ENCODE measurements at regions not wholly inside any gene's neighbourhood (a gene's known extent, or its start where the extent isn't known, plus 50 kb on each side); places are given as distances from the start of the nearest gene placed in this dataset.

GRCh38 chr10:53646525-53646924 lies 873.9 kb upstream of the MBL2 start:
- H3K4me1 ChIP-seq = no peaks in the 10 kb centered on the region
- no peak overlapping the region for H3K4me3 ChIP-seq
- ATAC-seq (no peak), DNase-seq (no peak)
- intact Hi-C loops (cut with DNase I; ENCODE audit: low total_unique reads) = no loop called here
- H3K27me3 ChIP-seq = no peaks in the 10 kb centered on the region
- no peaks in the 10 kb centered on the region for H3K9me3 ChIP-seq
- H3K36me3 ChIP-seq = no peaks in the 10 kb centered on the region
- H3K27ac ChIP-seq = no peak overlapping the region
- in situ Hi-C loops (cut with MboI; ENCODE audit: low sequenced_read_pairs in 4 of 4) = no loop called here
- TF ChIP-seq CTCF (IDR thresholded peaks at IDR 0.05 in 4 of 5, conservative IDR thresholded peaks at IDR 0.05 in 1 of 5) (no peak), POLR2A (IDR thresholded peaks at IDR 0.05) (no peak)

GRCh38 chr10:53645951-53646350 lies 873.4 kb upstream of the MBL2 start:
- no peak overlapping the region for H3K27ac ChIP-seq
- TF ChIP-seq POLR2A (IDR thresholded peaks at IDR 0.05) = no peak
- no peak for TF ChIP-seq CTCF (IDR thresholded peaks at IDR 0.05 in 4 of 5, conservative IDR thresholded peaks at IDR 0.05 in 1 of 5)
- intact Hi-C loops (cut with DNase I; ENCODE audit: low total_unique reads) (no loop called here), in situ Hi-C loops (cut with MboI; ENCODE audit: low sequenced_read_pairs in 4 of 4) (no loop called here)
- H3K27me3 ChIP-seq = no peaks in the 10 kb centered on the region
- H3K4me3 ChIP-seq = no peak overlapping the region
- ATAC-seq (no peak), DNase-seq (no peak)
- no peaks in the 10 kb centered on the region for H3K9me3 ChIP-seq
- H3K36me3 ChIP-seq = no peaks in the 10 kb centered on the region
- no peaks in the 10 kb centered on the region for H3K4me1 ChIP-seq

- no peak overlapping the region for H3K4me3 ChIP-seq
- DNase-seq (no peak), ATAC-seq (no peak)
- H3K27me3 ChIP-seq = no peaks in the 10 kb centered on the region
- TF ChIP-seq POLR2A (IDR thresholded peaks at IDR 0.05) (no peak), CTCF (IDR thresholded peaks at IDR 0.05 in 4 of 5, conservative IDR thresholded peaks at IDR 0.05 in 1 of 5) (no peak)
- no peaks in the 10 kb centered on the region for H3K36me3 ChIP-seq
- no peaks in the 10 kb centered on the region for H3K9me3 ChIP-seq
- intact Hi-C loops (cut with DNase I; ENCODE audit: low total_unique reads) = no loop called here
- H3K4me1 ChIP-seq = no peaks in the 10 kb centered on the region
- in situ Hi-C loops (cut with MboI; ENCODE audit: low sequenced_read_pairs in 4 of 4) = no loop called here
- no peak overlapping the region for H3K27ac ChIP-seq
These were observed 865.4 kb upstream of the MBL2 start for GRCh38 chr10:53638006-53638405.

GRCh38 chr10:53624722-53625121 lies 852.1 kb upstream of the MBL2 start:
- no peak overlapping the region for H3K4me3 ChIP-seq
- TF ChIP-seq CTCF (IDR thresholded peaks at IDR 0.05 in 4 of 5, conservative IDR thresholded peaks at IDR 0.05 in 1 of 5) = no peak
- no peak for TF ChIP-seq POLR2A (IDR thresholded peaks at IDR 0.05)
- H3K9me3 ChIP-seq = no peaks in the 10 kb centered on the region
- DNase-seq = no peak
- in situ Hi-C loops (cut with MboI; ENCODE audit: low sequenced_read_pairs in 4 of 4) (no loop called here), intact Hi-C loops (cut with DNase I; ENCODE audit: low total_unique reads) (no loop called here)
- no peaks in the 10 kb centered on the region for H3K36me3 ChIP-seq
- H3K27ac ChIP-seq = no peak overlapping the region
- no peaks in the 10 kb centered on the region for H3K27me3 ChIP-seq
- no peak for ATAC-seq
- H3K4me1 ChIP-seq = no peaks in the 10 kb centered on the region

- DNase-seq (no peak), ATAC-seq (no peak)
- no peaks in the 10 kb centered on the region for H3K36me3 ChIP-seq
- no peaks in the 10 kb centered on the region for H3K9me3 ChIP-seq
- TF ChIP-seq POLR2A (IDR thresholded peaks at IDR 0.05) = no peak
- in situ Hi-C loops (cut with MboI; ENCODE audit: low sequenced_read_pairs in 4 of 4) = no loop called here
- H3K27ac ChIP-seq = no peak overlapping the region
- H3K4me1 ChIP-seq = no peaks in the 10 kb centered on the region
- H3K27me3 ChIP-seq = no peaks in the 10 kb centered on the region
- intact Hi-C loops (cut with DNase I; ENCODE audit: low total_unique reads) = no loop called here
- no peak overlapping the region for H3K4me3 ChIP-seq
These were observed 849.6 kb upstream of the MBL2 start for GRCh38 chr10:53622201-53622600.
